ENCODE measurements at regions not wholly inside any gene's neighbourhood (a gene's known extent, or its start where the extent isn't known, plus 50 kb on each side); places are given as distances from the start of the nearest gene placed in this dataset.
"Not testable (repeated sequence)": the region's sequence is repeated elsewhere in the genome, so short reads cannot be mapped to it uniquely, and the experiment has no call there.

GRCh38 chr16:16618963-16619465, 240.1 kb downstream of the NPIPA7 start:
- not testable (repeated sequence) for DNase-seq (ENCODE audit: low read depth)

- DNase-seq (ENCODE audit: low read depth): not testable (repeated sequence)
Measured at GRCh38 chr16:16624367-16624766, 245.4 kb downstream of the NPIPA7 start.

DNA sequence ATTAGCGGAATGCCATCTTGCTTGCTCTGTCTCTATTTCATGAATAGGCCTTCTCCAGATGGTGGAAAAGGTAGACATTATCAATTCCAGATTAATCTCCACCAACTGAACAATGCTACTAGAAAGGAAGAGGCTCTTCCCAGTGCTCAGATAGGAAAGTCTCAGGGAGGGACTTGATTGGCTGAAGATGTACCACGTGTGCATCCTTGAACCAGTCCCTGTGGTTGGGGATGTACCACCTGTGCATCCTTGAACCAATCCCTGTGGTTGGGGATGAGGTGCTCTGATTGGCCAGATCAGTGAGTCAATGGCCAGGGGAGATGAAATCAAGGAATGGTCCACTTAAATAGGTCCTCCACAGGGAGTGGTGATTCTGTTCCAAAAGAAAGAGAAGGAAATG, 246.2 kb downstream of the NPIPA7 start:
- not testable (repeated sequence) for DNase-seq (ENCODE audit: low read depth)

GRCh38 chr16:16627865-16628264, 248.9 kb downstream of the NPIPA7 start:
- DNase-seq (ENCODE audit: low read depth): not testable (repeated sequence)

DNA sequence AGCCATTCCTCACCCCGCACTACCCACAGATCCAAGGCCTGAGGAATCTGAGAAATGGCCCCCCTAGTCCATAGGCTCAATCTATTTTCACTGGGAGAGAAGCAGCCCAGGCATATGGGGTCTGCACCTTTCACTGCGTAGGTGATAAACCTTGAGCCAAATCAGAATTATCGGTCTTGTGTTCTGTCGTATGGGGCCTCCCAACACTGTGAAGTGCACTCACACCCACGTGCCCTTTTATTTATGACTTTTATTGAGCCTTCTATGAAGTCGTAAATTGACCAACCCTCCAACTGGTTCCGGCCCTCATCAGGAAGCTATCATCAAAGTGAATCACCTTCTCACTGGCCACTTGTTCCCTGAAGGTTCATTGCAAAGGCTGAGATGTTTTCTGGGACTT, 259.3 kb downstream of the NPIPA7 start:
- not testable (repeated sequence) for DNase-seq (ENCODE audit: low read depth)

DNA sequence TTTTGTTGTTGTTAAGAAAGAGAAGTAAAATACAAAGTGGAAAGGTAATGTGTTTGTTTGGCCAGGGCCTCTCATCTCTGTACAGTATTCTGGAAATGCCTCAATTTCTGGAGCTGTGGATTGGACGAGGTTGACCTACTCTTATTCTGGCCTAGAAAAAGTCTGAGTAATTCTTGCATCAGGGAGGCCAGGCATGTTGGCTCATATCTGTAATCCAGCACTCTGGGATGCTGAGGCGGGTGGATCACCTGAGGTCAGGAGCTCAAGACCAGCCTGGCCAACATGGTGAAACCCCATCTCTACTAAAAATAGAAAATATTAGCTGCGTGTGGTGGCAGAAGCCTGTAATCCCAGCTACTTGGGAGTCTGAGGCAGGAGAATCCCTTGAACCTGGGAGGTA, 259.8 kb downstream of the NPIPA7 start:
- not testable (repeated sequence) for DNase-seq (ENCODE audit: low read depth)

DNA sequence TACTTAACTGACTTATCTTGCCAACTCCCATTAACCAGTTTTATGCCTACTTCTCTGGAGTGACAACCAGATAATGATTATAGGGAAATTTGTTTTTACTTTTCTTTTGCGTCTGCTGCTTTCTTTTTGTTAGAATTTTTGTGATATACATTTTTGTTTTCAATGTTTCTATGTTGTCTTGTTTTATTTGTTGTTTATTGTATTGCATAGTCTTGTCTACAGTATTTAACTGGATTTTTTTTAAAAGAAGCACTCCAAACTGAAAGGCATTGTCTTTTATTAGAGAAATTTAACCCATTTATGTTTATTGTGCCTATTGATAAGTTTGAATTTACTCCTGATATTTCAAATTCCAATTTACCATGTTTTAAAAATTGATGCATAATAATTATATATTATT, 264.9 kb downstream of the NPIPA7 start:
- DNase-seq (ENCODE audit: low read depth): not testable (repeated sequence)

GRCh38 chr16:16648002-16648401, 269.1 kb downstream of the NPIPA7 start:
- DNase-seq (ENCODE audit: low read depth): not testable (repeated sequence)

- DNase-seq (ENCODE audit: low read depth): not testable (repeated sequence)
Measured at GRCh38 chr16:16672180-16672812, 293.4 kb downstream of the NPIPA7 start.

DNA sequence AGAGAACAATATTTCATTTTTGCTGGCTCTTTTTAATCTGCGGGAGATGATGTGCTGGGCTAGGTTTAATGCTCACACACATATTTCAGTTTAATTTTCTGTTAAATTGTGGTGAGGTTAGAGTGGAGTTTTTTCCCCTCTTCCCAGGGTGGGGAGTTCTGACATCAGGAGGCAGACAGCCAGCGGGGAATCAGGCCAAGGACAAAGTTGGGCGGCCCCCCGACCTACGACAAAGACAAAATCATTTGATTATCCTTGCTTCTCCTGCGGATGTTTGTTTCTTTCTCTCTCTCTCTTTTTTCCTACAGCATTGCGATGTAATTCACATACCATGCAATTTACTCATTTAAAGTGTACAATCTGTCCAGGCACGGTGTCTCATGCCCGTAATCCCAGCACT, 295.9 kb downstream of the NPIPA7 start:
- not testable (repeated sequence) for DNase-seq (ENCODE audit: low read depth)

DNA sequence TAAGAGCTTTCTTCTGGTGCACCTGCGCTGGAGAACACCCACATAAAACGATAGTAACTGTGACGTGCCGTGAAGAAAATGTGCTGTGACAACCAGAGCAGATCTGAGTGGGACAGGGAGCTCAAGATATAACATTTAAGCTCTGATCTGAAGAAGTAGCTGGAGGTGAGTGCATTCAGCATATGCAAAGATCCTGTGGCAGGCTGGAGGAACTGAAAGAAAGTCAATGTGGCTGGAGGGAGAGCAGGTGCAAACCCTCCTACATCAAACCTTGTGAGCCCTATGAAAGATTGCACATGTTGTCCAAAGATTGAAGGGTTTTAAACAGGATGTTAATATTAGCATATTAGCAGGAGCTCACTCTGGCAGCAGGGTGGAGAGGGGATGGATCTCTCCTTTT, 342.9 kb downstream of the NPIPA7 start:
- not testable (repeated sequence) for DNase-seq (ENCODE audit: low read depth)

GRCh38 chr16:16722666-16723065, 343.7 kb downstream of the NPIPA7 start:
- DNase-seq (ENCODE audit: low read depth): not testable (repeated sequence)

- not testable (repeated sequence) for DNase-seq (ENCODE audit: low read depth)
Measured at GRCh38 chr16:16723819-16724519, 345.0 kb downstream of the NPIPA7 start.

DNA sequence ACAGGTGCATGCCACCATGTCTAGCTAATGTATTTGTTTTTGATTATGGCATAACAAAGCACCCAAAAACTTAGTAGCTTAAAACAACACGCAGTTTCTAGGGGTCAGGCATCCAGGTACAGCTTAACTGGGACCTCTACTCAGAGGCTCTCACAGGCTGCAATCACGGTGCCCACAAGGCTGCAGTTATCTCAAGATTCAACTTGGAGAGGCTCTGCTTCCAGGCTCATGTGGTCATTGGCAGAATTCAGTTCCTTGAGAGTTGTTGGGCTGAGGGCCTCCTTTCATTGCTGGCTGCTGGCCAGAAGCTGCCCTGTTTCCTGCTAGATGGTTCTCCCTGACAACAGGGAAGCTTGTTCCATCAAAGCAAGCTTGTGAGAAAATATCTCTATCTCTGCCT, 348.1 kb downstream of the NPIPA7 start:
- not testable (repeated sequence) for DNase-seq (ENCODE audit: low read depth)

DNA sequence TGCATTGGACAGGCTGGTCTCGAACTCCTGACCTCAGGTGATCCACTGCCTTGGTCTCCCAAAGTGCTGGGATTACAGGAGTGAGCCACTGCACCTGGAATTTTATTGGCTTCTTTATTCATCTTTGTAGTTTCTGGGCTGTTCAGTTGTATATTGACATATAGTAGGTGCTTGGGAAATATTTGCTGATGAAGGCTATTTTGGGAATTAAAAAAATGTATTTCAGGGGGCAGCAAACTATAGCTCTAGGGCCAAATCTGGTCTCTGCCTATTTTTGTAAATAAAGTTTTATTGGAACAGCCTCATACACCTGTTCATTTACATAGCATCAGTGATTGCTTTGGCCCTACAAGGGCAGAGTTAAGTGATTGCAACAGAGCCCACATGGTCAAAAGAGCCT, 363.6 kb downstream of the NPIPA7 start:
- DNase-seq (ENCODE audit: low read depth): not testable (repeated sequence)

GRCh38 chr16:16754992-16755667, 376.2 kb downstream of the NPIPA7 start:
- DNase-seq (ENCODE audit: low read depth): not testable (repeated sequence)

- DNase-seq (ENCODE audit: low read depth): no peak
Measured at GRCh38 chr16:16763449-16763848, 384.5 kb downstream of the NPIPA7 start.

DNA sequence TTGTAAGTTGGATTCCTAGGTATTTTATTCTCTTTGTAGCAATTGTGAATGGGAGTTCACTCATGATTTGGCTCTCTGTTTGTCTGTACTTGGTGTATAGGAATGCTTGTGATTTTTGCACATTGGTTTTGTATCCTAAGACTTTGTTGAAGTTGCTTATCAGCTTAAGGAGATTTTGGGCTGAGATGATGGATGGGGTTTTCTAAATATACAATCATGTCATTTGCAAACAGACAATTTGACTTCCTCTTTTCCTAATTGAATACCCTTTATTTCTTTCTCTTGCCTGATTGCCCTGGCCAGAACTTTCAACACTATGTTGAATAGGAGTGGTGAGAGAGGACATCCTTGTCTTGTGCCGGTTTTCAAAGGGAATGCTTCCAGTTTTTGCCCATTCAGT, 391.8 kb downstream of the NPIPA7 start:
- DNase-seq (ENCODE audit: low read depth): not testable (repeated sequence)

DNA sequence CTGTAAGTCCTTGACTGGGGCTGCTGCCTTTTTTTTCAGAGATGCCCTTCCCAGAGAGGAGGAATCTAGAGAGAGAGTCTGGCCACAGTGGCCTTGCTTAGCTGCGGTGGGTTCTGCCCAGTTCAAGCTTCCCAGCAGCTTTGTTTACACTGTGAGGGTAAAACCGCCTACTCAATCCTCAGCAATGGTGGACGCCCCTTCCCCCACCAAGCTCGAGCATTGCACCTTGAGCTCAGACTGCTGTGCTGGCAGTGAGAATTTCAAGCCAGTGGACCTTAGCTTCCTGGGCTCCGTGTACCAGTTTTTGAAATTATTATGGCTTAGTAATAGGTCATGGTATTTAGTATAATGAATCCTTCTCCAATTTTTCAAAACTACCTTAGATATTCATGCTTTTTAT, 395.4 kb downstream of the NPIPA7 start:
- DNase-seq (ENCODE audit: low read depth): no peak

- no peak for DNase-seq (ENCODE audit: low read depth)
Measured at GRCh38 chr16:16778332-16778731, 399.4 kb downstream of the NPIPA7 start.

GRCh38 chr16:16780588-16780987, 401.6 kb downstream of the NPIPA7 start:
- DNase-seq (ENCODE audit: low read depth): no peak

- DNase-seq (ENCODE audit: low read depth): no peak
Measured at GRCh38 chr16:16782153-16782552, 403.2 kb downstream of the NPIPA7 start.

DNA sequence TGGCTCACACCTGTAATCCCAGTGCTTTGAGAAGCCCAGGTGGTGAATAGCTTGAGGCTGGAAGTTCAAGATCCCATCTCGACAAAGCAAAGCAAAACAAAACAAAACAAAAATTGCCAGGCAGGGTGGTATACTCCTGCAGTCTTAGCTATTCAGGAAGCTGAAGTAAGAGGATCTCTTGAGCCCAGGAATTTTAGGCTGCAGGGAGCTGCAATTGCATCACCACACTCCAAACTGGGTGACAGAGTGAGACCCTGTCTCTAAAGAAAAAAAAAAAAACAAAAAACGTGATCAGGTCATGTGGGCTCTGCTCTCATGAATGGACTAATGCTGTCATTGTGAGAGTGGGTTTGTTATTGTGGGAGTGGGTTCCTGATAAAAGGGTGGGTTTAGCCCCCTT, 409.1 kb downstream of the NPIPA7 start:
- DNase-seq (ENCODE audit: low read depth): no peak
